Motor neuron (in vitro differentiated cells): ENCODE measurements at regions not wholly inside any gene's neighbourhood (a gene's known extent, or its start where the extent isn't known, plus 50 kb on each side); places are given as distances from the start of the nearest gene placed in this dataset.

ENCODE experiments used
- ATAC-seq, 8 experiments: fragments of 200-7000 bp; cut with Tn5 transposase; replicated peaks in 6 of 8; 2 replicates each; pipeline ENCODE4 v1.8.0; 2021; ENCODE audit warnings: mild to moderate bottlenecking in 8 of 8, moderate library complexity in 8 of 8
- H3K27ac ChIP-seq, 2 donors: fragments of 250-450 bp; sonication (Bioruptor Pico); 2 replicates each; pipeline ENCODE4 v1.9.0; 2021; ENCODE audit warnings: antibody characterized with exemption in 2 of 2, mild to moderate bottlenecking in 2 of 2, moderate library complexity in 1 of 2
- H3K4me1 ChIP-seq, 2 donors: fragments of 250-450 bp; sonication (Bioruptor Pico); replicated peaks in 1 of 2; 2 replicates each; pipeline ENCODE4 v1.6.1; 2021; ENCODE audit warnings: antibody characterized with exemption in 2 of 2, mild to moderate bottlenecking in 2 of 2, moderate library complexity in 1 of 2
- H3K4me3 ChIP-seq, 5 donors: fragments of 250-450 bp; sonication (Bioruptor Pico); 2 replicates each; pipeline ENCODE4 v1.9.0; 2021; ENCODE audit warnings: antibody characterized with exemption in 5 of 5, mild to moderate bottlenecking in 5 of 5, moderate library complexity in 4 of 5
- WGBS, 10 experiments: fragments of 450-650 bp; shearing (Covaris generic); methylation state at CpG; one replicate each; pipeline ENCODE4 v1.0.0; 2022; 5-methylcytosine and 5-hydroxymethylcytosine counted together
- in situ Hi-C, 9 experiments: fragments of 400-800 bp; cut with MboI; loops; one replicate each; pipeline ENCODE4 v1.15.0; 2021; ENCODE audit warnings: low sequenced_read_pairs in 9 of 9, low pct_unique_long_range_greater_than_20kb in 2 of 9; ENCODE audit not compliant: unreplicated experiment in 9 of 9

DNA sequence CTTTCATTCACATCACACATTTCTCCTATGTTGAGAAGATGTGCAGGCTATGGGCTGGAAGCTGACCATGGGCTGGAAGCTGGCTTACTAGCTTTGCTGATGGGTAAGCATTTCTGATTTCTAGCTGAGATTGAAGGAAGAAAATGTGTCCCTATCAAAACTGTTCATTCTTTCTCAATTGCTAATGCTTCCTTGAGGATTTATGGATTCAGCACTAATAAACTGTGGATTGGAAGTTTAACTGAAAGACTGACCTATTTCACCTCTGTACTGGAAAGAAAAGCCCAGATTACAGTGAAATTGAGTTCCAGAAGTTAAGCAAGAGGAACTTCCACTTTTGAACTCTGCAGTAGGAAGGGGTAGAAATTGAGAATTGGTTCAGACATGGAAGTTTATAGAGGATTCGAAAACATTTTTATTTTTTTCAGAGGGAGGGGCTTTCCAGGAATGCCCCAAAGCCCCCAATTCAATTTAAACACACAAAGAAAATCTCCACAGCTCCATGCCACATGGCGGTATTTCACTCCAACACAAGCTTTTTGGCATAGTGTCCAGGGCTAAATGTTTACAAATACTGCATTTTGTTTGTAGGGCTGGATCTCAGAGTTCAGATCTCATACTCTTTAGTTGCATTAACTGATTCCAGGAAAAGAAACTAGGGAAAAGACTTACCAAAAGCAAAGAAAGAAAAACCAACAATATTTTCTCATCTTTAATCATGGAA is 61.2 kb upstream of the ARGLU1 start:
- H3K4me3 ChIP-seq: no peak overlapping the region
- no peak for ATAC-seq
- peaks cover 0 to 6% of the 10 kb centered on the region in 2 donors for H3K4me1 ChIP-seq
- no peak overlapping the region for H3K27ac ChIP-seq
- in situ Hi-C loops: no loop called here
- WGBS, 10 experiments: 0 to 100% (median 73%) methylated on average over 1 to 2 of the region's 2 CpGs

DNA sequence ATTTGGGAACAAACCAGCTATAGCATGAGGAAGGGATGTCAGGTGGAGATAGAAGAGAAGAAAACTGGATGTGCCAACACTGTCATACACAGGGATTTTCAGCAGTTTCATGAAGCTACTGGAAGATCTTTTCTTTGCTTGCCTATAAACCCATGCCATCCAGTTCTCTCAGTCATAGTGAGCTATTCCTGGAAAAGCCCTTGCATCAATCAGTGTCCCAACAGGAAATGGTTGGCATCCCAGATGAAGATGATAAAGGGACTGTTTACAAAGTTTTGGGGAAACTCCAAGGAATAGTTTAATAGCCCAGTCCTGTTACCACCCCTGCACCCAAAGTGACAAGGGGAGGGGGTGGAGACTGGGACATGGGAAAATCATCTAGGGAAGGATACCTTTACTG is 58.5 kb upstream of the ARGLU1 start:
- ATAC-seq: no peak
- Histone ChIP-seq H3K4me1 (peaks cover 0 to 6% of the 10 kb centered on the region in 2 donors), H3K4me3 (no peak overlapping the region), H3K27ac (no peak overlapping the region)
- in situ Hi-C loops: no loop called here

DNA sequence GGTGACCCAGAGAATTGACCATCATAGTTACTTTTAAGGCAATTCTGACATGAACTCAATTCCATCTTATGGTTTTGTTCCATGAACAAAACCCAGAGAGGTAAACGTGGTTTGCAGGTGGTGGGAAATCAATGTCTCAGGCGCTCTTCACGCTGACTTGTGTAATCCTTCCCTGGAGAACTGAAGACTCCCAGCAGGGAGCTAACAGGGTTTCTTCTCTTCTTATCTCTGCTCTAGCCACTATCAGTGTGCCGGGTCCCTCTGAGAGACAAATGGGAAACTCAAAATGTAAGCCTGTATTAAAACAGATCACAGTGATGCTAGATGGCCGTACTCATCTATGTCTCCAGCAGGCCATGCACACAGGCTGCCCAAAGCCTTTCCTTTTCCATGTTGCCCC is 57.6 kb upstream of the ARGLU1 start:
- in situ Hi-C loops: no loop called here
- WGBS, 10 experiments: 0 to 100% (median 89%) methylated on average over 1 to 5 of the region's 5 CpGs; no CpG with 5 or more reads in 1 of the 10 experiments
- no peak overlapping the region for H3K4me3 ChIP-seq
- no peak for ATAC-seq
- no peak overlapping the region for H3K27ac ChIP-seq
- H3K4me1 ChIP-seq: peaks cover 0 to 4% of the 10 kb centered on the region in 2 donors

DNA sequence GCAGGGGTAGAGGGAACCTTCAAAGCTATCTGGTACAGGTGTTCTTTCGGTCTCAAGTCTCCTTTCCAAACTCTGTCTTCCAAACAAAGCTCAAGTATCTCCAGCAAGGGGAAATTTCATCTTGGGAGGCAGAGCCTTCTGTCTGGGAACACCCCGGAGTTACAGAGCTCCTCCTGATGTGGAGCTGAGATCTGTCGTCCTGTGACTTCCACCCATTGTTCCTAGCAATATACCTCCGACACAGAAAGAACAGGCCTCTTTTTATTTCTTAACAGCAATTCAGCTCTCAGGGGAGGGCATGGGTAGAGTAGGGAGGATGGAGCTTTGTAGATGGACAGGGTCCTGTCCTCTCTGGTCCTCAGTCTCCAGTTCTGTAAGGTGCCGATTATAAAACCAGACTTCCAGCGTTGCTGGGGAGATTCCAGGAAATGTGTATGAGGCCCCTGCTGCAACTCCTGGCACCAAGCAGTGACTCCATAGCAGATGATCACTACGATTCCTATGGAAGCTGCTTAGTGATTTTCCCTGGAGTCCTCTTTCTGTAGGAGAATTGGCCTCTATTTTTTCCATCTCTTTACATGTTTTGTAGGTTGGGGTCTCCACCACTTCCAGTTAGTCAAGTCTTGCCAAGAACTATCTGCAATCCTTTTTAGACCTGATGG is 56.0 kb upstream of the ARGLU1 start:
- Histone ChIP-seq H3K4me1 (no peaks in the 10 kb centered on the region), H3K27ac (no peak overlapping the region), H3K4me3 (no peak overlapping the region)
- in situ Hi-C loops: no loop called here
- peak in 1 of 8 experiments; percentile 27 for ATAC-seq
- WGBS, 10 experiments: 17 to 91% (median 80%) methylated on average over 1 to 5 of the region's 7 CpGs; no CpG with 5 or more reads in 1 of the 10 experiments

DNA sequence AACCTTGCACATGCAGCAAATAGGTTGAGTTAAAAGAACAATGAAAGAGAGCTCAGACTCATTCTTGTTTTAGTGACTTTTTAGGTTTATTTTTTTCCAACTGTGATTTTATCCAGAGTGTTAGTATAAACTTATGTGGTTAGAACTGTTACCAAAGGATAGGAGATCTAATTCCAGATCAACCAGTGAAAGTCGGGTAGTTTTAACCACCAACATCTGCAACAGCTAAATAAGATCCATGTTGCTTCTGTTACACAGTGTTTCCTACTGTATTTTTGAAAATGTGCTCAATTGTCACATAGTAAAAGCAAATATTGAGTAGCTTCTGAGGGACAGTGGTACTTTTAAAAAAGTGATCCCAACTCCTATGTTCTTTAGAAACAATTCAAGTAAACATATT is 53.9 kb upstream of the ARGLU1 start:
- in situ Hi-C loops: no loop called here
- WGBS, 10 experiments: 0 to 100% (median 44%) methylated on average over 1 of the region's 1 CpG; no CpG with 5 or more reads in 4 of the 10 experiments

DNA sequence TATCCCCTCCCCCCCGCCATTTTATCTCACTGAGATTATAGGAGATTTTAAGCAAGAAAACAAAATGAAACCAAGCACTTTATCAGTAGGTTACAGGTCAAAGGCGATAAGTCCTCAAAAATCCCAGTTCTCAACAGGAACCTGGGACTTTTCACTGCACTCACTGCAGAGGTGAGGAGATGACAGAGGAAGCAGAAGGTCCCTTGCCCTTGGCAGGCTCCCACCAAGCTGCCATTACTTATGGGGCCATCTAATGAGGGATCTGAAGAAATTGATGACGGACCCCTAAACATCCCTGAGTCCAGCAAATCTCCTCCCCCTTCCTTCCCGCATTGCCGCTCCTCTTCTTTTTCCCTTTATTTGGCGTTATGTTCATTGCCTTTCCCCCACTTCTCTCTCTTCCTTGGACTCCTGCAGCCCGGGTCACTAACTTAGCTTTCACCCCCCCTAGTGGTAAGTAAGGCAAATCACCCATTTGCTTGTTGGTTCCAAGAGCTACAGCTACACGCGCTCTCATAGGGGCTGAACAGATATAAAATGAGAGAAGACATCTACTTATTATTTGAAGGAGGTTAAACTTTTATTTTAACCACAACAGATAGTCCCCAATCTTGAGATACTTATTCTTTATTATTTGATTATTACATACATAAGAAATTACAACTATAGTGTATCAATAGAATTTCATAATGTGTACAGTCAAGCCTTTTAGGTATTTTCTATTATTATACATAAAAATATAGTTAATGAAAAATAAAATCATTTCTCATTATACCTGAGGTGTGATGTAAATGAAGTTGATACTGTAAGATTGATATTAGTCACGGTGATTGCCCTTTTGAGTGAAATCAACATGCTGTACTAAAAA is 52.0 kb upstream of the ARGLU1 start:
- H3K4me3 ChIP-seq: no peak overlapping the region
- no peaks in the 10 kb centered on the region for H3K4me1 ChIP-seq
- 8 to 100% (median 42%) methylated on average over 1 to 9 of the region's 10 CpGs; no CpG with 5 or more reads in 2 of the 10 experiments for WGBS, 10 experiments
- no peak overlapping the region for H3K27ac ChIP-seq
- in situ Hi-C loops: no loop called here
- ATAC-seq: peak; percentile 37 to 100 (median 78)

More for the DNA sequence above, 53.9 kb upstream of the ARGLU1 start:
- no peaks in the 10 kb centered on the region for H3K4me1 ChIP-seq
- ATAC-seq: no peak
- H3K27ac ChIP-seq: no peak overlapping the region
- no peak overlapping the region for H3K4me3 ChIP-seq
